HEK293T (cell line): ENCODE measurements at regions not wholly inside any gene's neighbourhood (a gene's known extent, or its start where the extent isn't known, plus 50 kb on each side); places are given as distances from the start of the nearest gene placed in this dataset.

ENCODE experiments used
- CTCF ChIA-PET: fragments of 350-600 bp; formaldehyde crosslinking; extraction: SDS; loops from one replicate; lab custom pipeline; 2021; ENCODE audit warnings: antibody characterized with exemption, inconsistent platforms; lab: Yijun Ruan, JAX
- POLR2A ChIA-PET: fragments of 350-600 bp; formaldehyde crosslinking; extraction: SDS; loops from one replicate; lab custom pipeline; 2020; ENCODE audit warnings: antibody characterized with exemption, inconsistent platforms; lab: Yijun Ruan, JAX
- DNase-seq: peaks from one replicate; pipeline ENCODE4 v3.0.0; 2012; ENCODE audit warnings: mixed read lengths; ENCODE audit errors: extremely low spot score
- ARNT ChIP-seq: fragments of 450-650 bp; IDR thresholded peaks from 2 replicates; pipeline ENCODE4 v1.6.1; 2017; ENCODE audit warnings: mild to moderate bottlenecking
- BHLHE40 ChIP-seq: fragments of 450-650 bp; IDR thresholded peaks from 2 replicates; pipeline ENCODE4 v1.6.1; 2016; ENCODE audit warnings: mild to moderate bottlenecking, moderate library complexity, borderline replicate concordance
- CTBP1 ChIP-seq: fragments of 450-650 bp; IDR thresholded peaks from 2 replicates; pipeline ENCODE4 v1.6.1; 2016; ENCODE audit warnings: borderline replicate concordance
- ELF4 ChIP-seq: fragments of 450-650 bp; IDR thresholded peaks from 2 replicates; pipeline ENCODE4 v1.6.1; 2017; ENCODE audit warnings: antibody characterized with exemption
- FOXA1 ChIP-seq: fragments of 450-650 bp; IDR thresholded peaks from 2 replicates; pipeline ENCODE4 v1.6.1; 2016; ENCODE audit warnings: mild to moderate bottlenecking
- FOXK2 ChIP-seq: fragments of 450-650 bp; IDR thresholded peaks from 2 replicates; pipeline ENCODE4 v1.6.1; 2016; ENCODE audit warnings: mild to moderate bottlenecking
- FOXM1 ChIP-seq: fragments of 450-650 bp; IDR thresholded peaks from 2 replicates; pipeline ENCODE4 v1.6.1; 2017; ENCODE audit warnings: mild to moderate bottlenecking, borderline replicate concordance
- HDGF ChIP-seq: fragments of 450-650 bp; IDR thresholded peaks from 2 replicates; pipeline ENCODE4 v1.6.1; 2017; ENCODE audit warnings: antibody characterized with exemption, borderline replicate concordance
- L3MBTL2 ChIP-seq: fragments of 450-650 bp; conservative IDR thresholded peaks from 2 replicates; pipeline ENCODE4 v1.6.1; 2016; ENCODE audit warnings: mild to moderate bottlenecking
- LEF1 ChIP-seq: fragments of 450-650 bp; IDR thresholded peaks from 2 replicates; pipeline ENCODE4 v1.6.1; 2017; ENCODE audit warnings: mild to moderate bottlenecking, borderline replicate concordance
- NFRKB ChIP-seq: fragments of 450-650 bp; IDR thresholded peaks from 2 replicates; pipeline ENCODE4 v1.6.1; 2016; ENCODE audit warnings: mild to moderate bottlenecking, moderate library complexity
- PKNOX1 ChIP-seq: fragments of 450-650 bp; IDR thresholded peaks from 2 replicates; pipeline ENCODE4 v1.6.1; 2016
- SP1 ChIP-seq: fragments of 450-650 bp; IDR thresholded peaks from 2 replicates; pipeline ENCODE4 v1.6.1; 2017
- SUZ12 ChIP-seq: fragments of 450-650 bp; IDR thresholded peaks from 2 replicates; pipeline ENCODE4 v1.6.1; 2016; ENCODE audit warnings: mild to moderate bottlenecking
- TARDBP ChIP-seq: fragments of 450-650 bp; IDR thresholded peaks from 2 replicates; pipeline ENCODE4 v1.6.1; 2016
- ZNF384 ChIP-seq: fragments of 450-650 bp; IDR thresholded peaks from 2 replicates; pipeline ENCODE4 v1.6.1; 2016

- ChIA-PET CTCF (interaction anchor here (0.7 kb wide), 1 partner anchor 363 kb away, joined by 3 read pairs; no protein-coding TSS in a partner anchor), POLR2A (no interaction called here)
- DNase-seq: no peak
- TF ChIP-seq NFRKB: no peak
- TF ChIP-seq FOXM1: no peak
- no peak for TF ChIP-seq FOXA1
- TF ChIP-seq ARNT: no peak
- TF ChIP-seq HDGF: no peak
- no peak for TF ChIP-seq PKNOX1
- TF ChIP-seq TARDBP: no peak
- TF ChIP-seq ZNF384: no peak
- TF ChIP-seq ELF4: no peak
- TF ChIP-seq CTBP1: no peak
- no peak for TF ChIP-seq SP1
- no peak for TF ChIP-seq SUZ12
- TF ChIP-seq LEF1: no peak
- no peak for TF ChIP-seq L3MBTL2
- TF ChIP-seq FOXK2: no peak
- TF ChIP-seq BHLHE40: no peak
Observed at GRCh38 chr5:2031581-2031980, 148.9 kb upstream of the IRX4 start.

GRCh38 chr5:2030131-2030530 is 147.4 kb upstream of the IRX4 start:
- POLR2A ChIA-PET: no interaction called here
- TF ChIP-seq FOXM1: no peak
- no peak for TF ChIP-seq SUZ12
- TF ChIP-seq BHLHE40: no peak
- TF ChIP-seq L3MBTL2: no peak
- no peak for TF ChIP-seq LEF1
- TF ChIP-seq FOXA1: no peak
- TF ChIP-seq ELF4: no peak
- TF ChIP-seq FOXK2: no peak
- no peak for TF ChIP-seq PKNOX1
- TF ChIP-seq ZNF384: no peak
- TF ChIP-seq NFRKB: no peak
- TF ChIP-seq HDGF: no peak
- no peak for TF ChIP-seq SP1
- TF ChIP-seq ARNT: no peak
- no peak for TF ChIP-seq TARDBP
- no peak for TF ChIP-seq CTBP1
- CTCF ChIA-PET: no interaction called here
- no peak for DNase-seq

- TF ChIP-seq ELF4 (no peak), FOXA1 (no peak), NFRKB (no peak), TARDBP (no peak), FOXM1 (no peak), ARNT (no peak), ZNF384 (no peak), PKNOX1 (no peak), SP1 (no peak), SUZ12 (no peak), BHLHE40 (no peak), L3MBTL2 (no peak), FOXK2 (no peak), LEF1 (no peak), HDGF (no peak), CTBP1 (no peak)
- no peak for DNase-seq
- POLR2A ChIA-PET: no interaction called here
- CTCF ChIA-PET: no interaction called here
Observed at GRCh38 chr5:2029206-2029605, 146.5 kb upstream of the IRX4 start.

GRCh38 chr5:2027790-2028189 is 145.1 kb upstream of the IRX4 start:
- POLR2A ChIA-PET: no interaction called here
- no peak for TF ChIP-seq PKNOX1
- TF ChIP-seq SP1: no peak
- TF ChIP-seq FOXM1: no peak
- no peak for TF ChIP-seq CTBP1
- no peak for TF ChIP-seq HDGF
- TF ChIP-seq NFRKB: no peak
- TF ChIP-seq SUZ12: no peak
- no peak for TF ChIP-seq L3MBTL2
- TF ChIP-seq FOXK2: no peak
- no peak for TF ChIP-seq ARNT
- TF ChIP-seq ZNF384: no peak
- TF ChIP-seq ELF4: no peak
- TF ChIP-seq LEF1: no peak
- TF ChIP-seq BHLHE40: no peak
- no peak for TF ChIP-seq FOXA1
- TF ChIP-seq TARDBP: no peak
- CTCF ChIA-PET: no interaction called here
- no peak for DNase-seq

GRCh38 chr5:2024986-2025721 is 142.4 kb upstream of the IRX4 start:
- POLR2A ChIA-PET: no interaction called here
- CTCF ChIA-PET: no interaction called here
- TF ChIP-seq CTBP1 (no peak), ELF4 (no peak), L3MBTL2 (no peak), ZNF384 (no peak), LEF1 (no peak), BHLHE40 (no peak), TARDBP (no peak), SUZ12 (no peak), FOXK2 (no peak), NFRKB (no peak), PKNOX1 (no peak), HDGF (no peak), ARNT (no peak), SP1 (no peak), FOXM1 (no peak), FOXA1 (no peak)
- no peak for DNase-seq
